H4 (cell line): ENCODE measurements at regions not wholly inside any gene's neighbourhood (a gene's known extent, or its start where the extent isn't known, plus 50 kb on each side); places are given as distances from the start of the nearest gene placed in this dataset.
"Not testable (repeated sequence)": the region's sequence is repeated elsewhere in the genome, so short reads cannot be mapped to it uniquely, and the experiment has no call there.

ENCODE experiments used
- DNase-seq: peaks from one replicate; pipeline ENCODE4 v3.0.0-alpha.2; 2015; ENCODE audit warnings: low spot score

GRCh38 chr5:106986006-106986405 lies 684.7 kb downstream of the EFNA5 start:
- DNase-seq, result no peak

DNA sequence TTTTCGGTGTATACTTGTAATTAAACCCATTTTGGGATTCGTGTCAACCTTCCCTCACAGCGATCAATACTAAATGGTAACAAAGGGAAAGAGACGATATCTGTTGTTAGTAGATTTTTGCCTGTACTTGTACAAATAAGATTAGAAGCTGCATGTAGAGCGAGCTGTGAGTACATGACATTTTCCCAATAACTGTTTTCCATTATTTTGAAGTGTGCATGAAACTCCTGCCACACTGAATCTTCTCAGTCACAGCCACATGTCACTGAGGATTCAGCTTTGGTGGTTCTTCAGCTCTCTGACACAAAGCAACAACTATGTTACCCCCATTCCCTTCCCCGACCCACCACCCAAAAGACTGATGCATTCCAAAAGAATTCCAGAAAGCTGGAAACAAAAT lies 685.6 kb downstream of the EFNA5 start:
- DNase-seq, result no peak

- DNase-seq, result not testable (repeated sequence)
These were observed 691.6 kb downstream of the EFNA5 start for GRCh38 chr5:106979178-106979577.

- DNase-seq, result not testable (repeated sequence)
These were observed 692.1 kb downstream of the EFNA5 start for GRCh38 chr5:106978582-106979165.

DNA sequence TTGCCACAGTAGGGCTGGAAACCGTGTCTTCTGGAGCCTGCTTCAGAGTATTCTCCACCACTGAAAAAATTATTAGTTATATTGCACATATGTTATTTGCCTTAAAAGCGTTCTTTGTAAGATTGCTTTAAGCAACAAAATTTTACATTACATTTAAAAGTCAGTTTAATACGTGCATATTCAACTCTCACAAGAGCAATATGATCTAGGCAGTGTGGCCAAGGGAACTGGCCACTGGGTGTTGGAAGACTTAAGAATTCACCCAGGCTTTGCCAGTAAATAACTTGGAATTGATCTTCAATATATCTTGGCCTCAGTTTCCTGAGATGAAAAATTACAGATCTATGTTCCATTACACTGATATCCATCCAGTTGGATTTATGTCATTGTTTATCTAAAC lies 694.4 kb downstream of the EFNA5 start:
- DNase-seq, result no peak

DNA sequence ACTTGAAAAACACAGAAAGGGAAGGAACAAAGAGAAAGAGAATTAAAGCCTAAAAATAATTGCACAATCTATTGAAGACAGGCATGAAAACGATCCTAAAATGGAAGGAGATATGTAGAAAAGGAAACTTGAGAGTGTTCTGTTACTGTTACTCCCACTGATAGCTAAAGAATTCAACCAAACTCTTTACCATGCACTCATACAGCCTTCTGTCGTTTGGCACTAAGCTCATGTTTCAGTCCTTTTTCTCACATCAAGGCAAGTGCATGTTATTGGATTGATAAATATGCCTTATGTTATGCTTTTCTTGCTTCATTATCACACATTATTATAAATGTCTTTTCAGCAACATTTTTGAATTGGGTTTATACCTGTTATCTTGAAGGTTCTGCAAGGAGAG lies 696.5 kb downstream of the EFNA5 start:
- DNase-seq, result no peak

GRCh38 chr5:106966686-106967315 lies 703.9 kb downstream of the EFNA5 start:
- DNase-seq, result no peak

- no peak for DNase-seq
These were observed 706.6 kb downstream of the EFNA5 start for GRCh38 chr5:106964132-106964531.

GRCh38 chr5:106963630-106964029 lies 707.1 kb downstream of the EFNA5 start:
- DNase-seq, result no peak

GRCh38 chr5:106962464-106963230 lies 708.1 kb downstream of the EFNA5 start:
- peak; percentile 20 for DNase-seq

DNA sequence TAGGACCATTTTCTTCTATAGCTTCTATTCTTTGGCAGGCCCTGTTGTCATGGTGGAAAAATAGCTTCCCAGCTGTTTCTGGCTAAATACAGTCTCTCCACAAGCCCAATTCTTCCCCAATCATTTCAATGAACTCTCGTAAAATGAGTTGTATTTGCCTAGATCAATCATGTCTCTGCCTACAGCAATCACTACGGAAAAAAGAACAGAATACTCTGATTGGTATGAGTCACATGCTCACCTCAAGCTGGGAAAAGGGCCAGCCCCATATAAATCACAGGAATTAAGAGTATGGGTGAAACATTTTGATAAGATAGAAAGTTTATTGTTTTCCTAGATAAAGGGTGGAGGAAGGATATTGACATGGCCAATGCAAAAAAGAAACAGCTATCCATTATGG lies 711.4 kb downstream of the EFNA5 start:
- DNase-seq, result no peak

GRCh38 chr5:106957336-106957735 lies 713.4 kb downstream of the EFNA5 start:
- no peak for DNase-seq

DNA sequence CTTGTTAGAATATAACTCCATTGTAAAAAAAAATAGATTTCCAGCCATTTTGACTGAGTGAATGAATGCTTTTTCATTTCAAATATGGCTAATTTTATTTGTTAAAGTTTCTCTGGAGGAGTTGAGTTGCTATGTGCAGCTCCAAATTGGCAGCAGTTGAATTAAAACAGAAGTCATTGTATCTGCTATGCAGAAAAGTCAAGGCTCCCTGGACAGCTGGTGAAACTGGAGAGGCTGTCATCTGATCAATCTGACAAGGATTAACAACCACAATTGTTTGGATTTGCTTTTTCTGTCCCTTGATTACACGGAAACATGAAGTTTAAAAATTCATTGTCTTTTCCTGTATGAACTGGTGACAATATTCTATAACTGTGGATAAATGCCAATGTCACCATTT lies 713.9 kb downstream of the EFNA5 start:
- no peak for DNase-seq

DNA sequence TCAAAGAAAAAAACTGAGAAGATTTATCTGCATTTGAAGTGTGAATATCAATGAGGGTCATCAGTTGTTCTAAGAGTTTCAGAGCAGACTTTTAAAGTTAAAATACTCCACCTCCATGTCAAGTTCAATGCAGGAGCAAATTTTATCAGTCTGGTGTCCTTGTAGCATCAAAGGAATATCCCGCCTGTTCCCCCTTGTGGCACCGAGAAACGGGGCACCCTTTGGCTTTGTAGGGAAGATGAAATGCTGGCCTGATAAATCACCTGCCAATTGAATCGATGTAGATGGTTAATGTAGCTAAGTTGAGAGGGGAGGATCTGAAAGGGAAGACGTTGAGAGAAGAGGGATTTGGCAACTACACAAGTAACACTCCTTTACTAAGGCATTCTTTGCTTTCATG lies 714.5 kb downstream of the EFNA5 start:
- no peak for DNase-seq

DNA sequence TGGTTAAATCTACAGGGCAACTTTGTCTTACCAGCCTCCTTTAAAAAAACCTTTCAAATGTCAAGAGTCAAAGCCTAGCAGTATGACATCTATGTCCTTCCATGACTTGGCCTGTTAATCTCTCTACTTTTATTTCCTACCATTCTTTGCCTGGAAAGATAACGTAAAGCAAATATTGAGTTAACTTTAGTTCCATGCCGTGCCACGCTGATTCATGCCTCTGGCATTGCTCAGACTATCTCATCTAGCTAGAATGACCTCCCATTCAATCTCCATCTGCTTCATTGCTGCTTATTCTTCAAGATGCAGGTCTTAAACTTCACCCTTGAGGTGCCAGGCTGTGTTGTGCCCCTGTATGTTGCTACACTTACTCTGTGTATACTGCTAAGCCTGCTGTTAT lies 729.8 kb downstream of the EFNA5 start:
- DNase-seq, result no peak

- DNase-seq, result no peak
These were observed 730.4 kb downstream of the EFNA5 start for GRCh38 chr5:106940301-106940846.

DNA sequence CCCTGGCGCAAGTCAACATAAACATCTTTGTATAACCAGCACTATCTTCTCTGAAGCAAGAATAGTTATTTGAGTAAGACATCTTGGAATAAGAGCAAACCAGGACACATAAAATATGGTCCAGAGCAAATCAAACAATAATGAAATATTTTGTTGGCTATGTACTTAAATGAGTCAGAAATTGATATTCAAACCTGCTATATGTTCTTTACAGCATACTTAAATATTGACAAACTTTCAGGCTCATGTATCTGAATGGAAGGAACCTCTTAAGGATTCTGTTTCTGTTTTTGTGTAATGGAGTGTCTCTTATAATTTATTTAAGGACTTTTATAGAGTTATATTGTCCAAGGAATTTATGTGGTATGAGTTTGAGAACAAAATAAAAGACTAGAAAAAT lies 747.3 kb downstream of the EFNA5 start:
- DNase-seq, result no peak

DNA sequence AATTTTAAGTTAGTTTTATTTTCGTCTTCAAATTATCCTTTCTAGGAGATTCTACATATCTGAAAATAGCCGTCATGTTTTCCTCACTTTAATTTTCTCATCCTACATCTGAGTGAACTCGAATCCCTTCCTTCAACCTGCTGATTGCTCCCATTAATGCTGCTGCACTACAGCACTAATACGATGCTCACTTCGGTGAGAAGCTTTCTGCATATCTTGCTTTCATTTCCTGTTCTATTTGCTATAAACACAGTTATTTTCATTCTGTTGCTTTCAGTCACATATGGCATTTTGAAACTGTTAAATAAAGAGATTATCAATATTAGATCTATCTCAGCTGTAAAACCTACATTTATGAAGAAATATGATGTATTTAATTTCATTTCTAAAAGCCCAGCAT lies 749.2 kb downstream of the EFNA5 start:
- no peak for DNase-seq

GRCh38 chr5:106910486-106910885 lies 760.3 kb downstream of the EFNA5 start:
- no peak for DNase-seq

- DNase-seq, result no peak
These were observed 761.0 kb downstream of the EFNA5 start for GRCh38 chr5:106909716-106910115.

DNA sequence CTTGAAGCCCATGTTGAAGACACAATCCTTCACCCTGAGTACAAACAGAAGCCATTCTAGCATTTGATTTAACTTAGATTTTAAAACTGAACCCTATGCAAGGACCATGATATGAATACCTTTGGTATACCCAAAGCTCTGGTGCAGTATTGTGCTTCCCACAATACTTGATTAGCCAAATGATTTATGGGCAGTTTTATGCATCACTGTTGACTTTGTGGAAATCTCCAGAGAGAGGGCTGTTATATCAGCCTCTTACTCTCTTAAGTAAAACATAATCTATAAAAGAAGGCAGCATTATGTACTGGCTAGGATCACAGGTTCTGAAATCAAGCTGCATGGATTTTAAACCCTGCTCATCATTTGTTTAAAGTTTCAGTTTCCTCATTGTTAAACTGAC lies 762.8 kb downstream of the EFNA5 start:
- DNase-seq, result no peak

DNA sequence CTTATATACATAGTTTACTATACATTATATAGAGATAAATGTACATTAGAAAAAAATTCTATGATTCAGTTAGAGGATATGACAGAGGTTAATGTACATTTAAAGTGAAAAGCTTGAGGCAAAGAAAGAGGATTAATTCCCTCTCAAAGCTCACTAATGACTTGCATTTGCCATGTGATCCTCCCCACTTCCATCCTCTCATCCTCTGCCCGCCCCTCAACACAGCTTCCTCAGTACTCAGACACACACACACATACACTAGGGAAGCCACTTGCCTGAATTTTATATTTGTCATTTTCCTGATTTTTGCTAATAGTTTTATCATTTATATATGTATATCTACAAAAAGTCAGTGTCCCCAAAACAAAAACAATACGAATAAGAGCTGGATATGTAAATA lies 764.5 kb downstream of the EFNA5 start:
- no peak for DNase-seq

DNA sequence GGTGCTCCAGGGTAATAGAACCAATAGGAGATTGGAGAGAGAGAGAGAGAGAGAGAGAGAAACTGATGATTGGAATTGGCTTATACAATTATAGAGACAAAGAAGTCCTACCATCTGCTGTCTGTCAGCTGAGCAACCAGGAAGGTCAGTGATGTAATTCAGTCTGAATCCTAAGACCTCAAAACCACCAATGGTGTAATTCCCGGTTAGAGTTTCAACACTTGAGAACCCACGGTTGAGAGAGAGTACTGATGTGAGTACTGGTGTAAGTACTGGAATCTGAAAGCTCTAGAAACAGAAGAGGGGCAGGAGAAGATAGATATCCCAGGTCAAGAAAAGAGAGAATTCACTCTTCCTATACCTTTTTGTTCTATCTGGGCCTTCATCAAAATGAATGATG lies 775.8 kb downstream of the EFNA5 start:
- DNase-seq, result peak; percentile 72
